Pancreas (tissue), 10 donors: ENCODE measurements at regions not wholly inside any gene's neighbourhood (a gene's known extent, or its start where the extent isn't known, plus 50 kb on each side); places are given as distances from the start of the nearest gene placed in this dataset.

Experiments used
- ATAC-seq, 4 donors: fragments of 200-7000 bp; cut with Tn5 transposase; one replicate each; pipeline versions ENCODE4 v1.8.0 to v1.9.1; 2020; ENCODE audit warnings: mild to moderate bottlenecking in 4 of 4, moderate library complexity in 4 of 4
- DNase-seq, 6 donors: peaks; one replicate each; pipeline ENCODE4 v3.0.0-alpha.2; 2020
- FAIRE-seq: peaks from 2 replicates; lab custom pipeline; 2012; peaks lifted over from hg19 to GRCh38; lab: Jason Lieb, UNC
- H3K27ac ChIP-seq, 4 donors: fragments of 200-600 bp; sonication (generic); 1 replicate in 3 of 4; 2 replicates in 1 of 4; pipeline versions ENCODE4 v1.5.0 to v1.8.0; 2020
- H3K27me3 ChIP-seq, 4 donors: fragments of 200-600 bp; one replicate each; pipeline ENCODE4 v1.8.0; 2021
- H3K36me3 ChIP-seq, 3 donors: fragments of 200-600 bp; sonication (generic) in 1 of 3; one replicate each; pipeline versions ENCODE4 v1.5.0 to v1.8.0; 2020 to 2021
- H3K4me1 ChIP-seq, 3 donors: fragments of 200-600 bp; one replicate each; pipeline ENCODE4 v1.8.0; 2021
- H3K4me3 ChIP-seq, 4 donors: fragments of 200-600 bp; sonication (generic) in 2 of 4; one replicate each; pipeline versions ENCODE4 v1.5.0 to v1.8.0; 2020 to 2021
- H3K9me3 ChIP-seq, 4 donors: fragments of 200-600 bp; one replicate each; pipeline ENCODE4 v1.8.0; 2021
- WGBS, 2 donors: extraction: QIAGEN DNeasy Blood & Tissue Kit; methylation state at CpG; one replicate each; pipeline ENCODE4 v1.1.7; 2013; 5-methylcytosine and 5-hydroxymethylcytosine counted together
- intact Hi-C, 3 donors: fragments of 100-400 bp; cut with DNase I; formaldehyde crosslinking; loops; one replicate each; pipeline versions ENCODE4 v1.11.1 to v1.14.2; 2022
- TF ChIP-seq, protein P1 (sequence below), 4 donors: fragments of 200-600 bp; sonication (generic) in 3 of 4; IDR thresholded peaks; one replicate each; pipeline versions ENCODE4 v1.5.0 to v1.8.0; 2021; ENCODE audit warnings: antibody characterized with exemption in 4 of 4
- donor health status: healthy with polysubstance abuse.
- donor health status: DM: no; HTN: no; CAD: no; lungs with moderate emphysema.
- donor health status: DM: no; HTN: no; CAD: no.
- donor health status: control.
- donor health status: control.
- donor health status: Bipolar disorder and iron deficiency.
- donor health status: DM: yes; HTN: yes; CAD: no.
- donor health status: DM: no; HTN: no; CAD: no.
- donor health status: DM: no; HTN: no; CAD: no.
- donor health status: DM: yes; HTN: yes; CAD: no.

DNA sequence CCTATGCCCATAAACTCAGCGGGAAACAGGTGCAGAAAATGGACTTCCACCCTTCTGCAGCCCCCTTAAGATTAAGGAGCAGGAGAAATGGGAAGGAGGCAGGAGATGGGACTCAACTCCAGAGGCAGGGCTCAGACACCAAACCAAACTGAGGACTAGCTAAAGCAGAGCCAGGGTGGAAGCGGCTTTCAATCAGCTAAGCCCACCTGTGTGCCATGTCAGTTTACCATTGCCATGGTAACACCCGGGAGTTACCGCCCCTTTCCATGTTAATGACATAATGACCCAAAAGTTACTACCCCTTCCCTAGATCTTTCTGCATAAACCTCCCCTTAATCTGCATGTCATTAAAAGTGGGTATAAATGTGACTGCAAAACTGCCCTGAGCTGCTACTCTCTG lies 653.5 kb downstream of the PTPRU start:
- Histone ChIP-seq H3K4me1 (no peaks in the 10 kb centered on the region), H3K4me3 (no peak overlapping the region), H3K27ac (no peak overlapping the region), H3K9me3 (no peaks in the 10 kb centered on the region), H3K27me3 (no peaks in the 10 kb centered on the region), H3K36me3 (no peaks in the 10 kb centered on the region)
- TF ChIP-seq, protein P1, sequence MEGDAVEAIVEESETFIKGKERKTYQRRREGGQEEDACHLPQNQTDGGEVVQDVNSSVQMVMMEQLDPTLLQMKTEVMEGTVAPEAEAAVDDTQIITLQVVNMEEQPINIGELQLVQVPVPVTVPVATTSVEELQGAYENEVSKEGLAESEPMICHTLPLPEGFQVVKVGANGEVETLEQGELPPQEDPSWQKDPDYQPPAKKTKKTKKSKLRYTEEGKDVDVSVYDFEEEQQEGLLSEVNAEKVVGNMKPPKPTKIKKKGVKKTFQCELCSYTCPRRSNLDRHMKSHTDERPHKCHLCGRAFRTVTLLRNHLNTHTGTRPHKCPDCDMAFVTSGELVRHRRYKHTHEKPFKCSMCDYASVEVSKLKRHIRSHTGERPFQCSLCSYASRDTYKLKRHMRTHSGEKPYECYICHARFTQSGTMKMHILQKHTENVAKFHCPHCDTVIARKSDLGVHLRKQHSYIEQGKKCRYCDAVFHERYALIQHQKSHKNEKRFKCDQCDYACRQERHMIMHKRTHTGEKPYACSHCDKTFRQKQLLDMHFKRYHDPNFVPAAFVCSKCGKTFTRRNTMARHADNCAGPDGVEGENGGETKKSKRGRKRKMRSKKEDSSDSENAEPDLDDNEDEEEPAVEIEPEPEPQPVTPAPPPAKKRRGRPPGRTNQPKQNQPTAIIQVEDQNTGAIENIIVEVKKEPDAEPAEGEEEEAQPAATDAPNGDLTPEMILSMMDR (IDR thresholded peaks at IDR 0.05): no peak
- intact Hi-C loops: no loop called here
- no peak for FAIRE-seq
- DNase-seq: no peak
- WGBS, 2 donors: 52 to 66% methylated on average over 4 of the region's 4 CpGs
- ATAC-seq: no peak

DNA sequence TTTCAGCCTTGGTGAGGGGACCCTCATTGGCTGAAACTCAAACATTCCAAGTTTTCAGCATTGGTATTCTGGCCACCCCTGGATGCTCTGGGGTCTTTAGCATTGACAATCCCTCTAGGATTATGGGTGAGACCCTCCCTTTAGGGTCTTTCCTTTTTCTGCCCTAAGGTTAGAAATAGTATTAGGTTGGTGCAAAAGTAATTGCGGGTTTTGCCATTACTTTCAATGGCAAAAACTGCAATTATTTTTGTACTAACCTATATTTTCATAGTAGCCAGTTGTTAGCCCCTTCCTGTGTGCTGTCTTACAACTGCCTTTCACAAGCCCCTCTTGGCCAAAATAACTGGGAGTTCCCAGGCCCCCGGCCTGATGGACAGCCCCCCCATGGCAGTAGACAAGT lies 648.4 kb downstream of the PTPRU start:
- DNase-seq (no peak), ATAC-seq (no peak), FAIRE-seq (no peak)
- Histone ChIP-seq H3K9me3 (no peaks in the 10 kb centered on the region), H3K27me3 (no peaks in the 10 kb centered on the region), H3K27ac (no peak overlapping the region), H3K36me3 (no peaks in the 10 kb centered on the region), H3K4me3 (no peak overlapping the region), H3K4me1 (no peaks in the 10 kb centered on the region)
- intact Hi-C loops: no loop called here
- TF ChIP-seq, protein P1 (IDR thresholded peaks at IDR 0.05): no peak
- 78 to 86% methylated on average over 2 of the region's 2 CpGs for WGBS, 2 donors

DNA sequence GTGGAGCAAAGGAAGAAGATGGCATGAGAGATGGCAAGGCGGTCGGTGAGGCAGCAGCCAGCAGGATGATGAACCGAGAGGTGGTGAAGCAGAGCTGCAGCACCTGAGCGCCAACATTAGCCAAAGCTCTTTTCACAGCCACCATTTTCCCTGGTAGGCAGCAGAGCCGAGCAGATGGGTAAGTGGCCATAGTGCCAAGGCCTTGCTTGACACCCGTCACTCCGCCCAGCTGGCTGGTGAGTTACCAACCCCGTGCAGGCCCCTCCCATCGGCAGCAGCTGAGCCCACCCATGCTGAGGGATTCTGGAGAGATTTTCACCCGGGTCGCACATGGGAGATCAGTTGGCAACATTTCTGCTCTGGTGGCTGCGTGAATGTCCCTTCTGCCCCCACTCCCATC lies 647.7 kb downstream of the PTPRU start:
- DNase-seq (no peak), FAIRE-seq (no peak), ATAC-seq (no peak)
- no peaks in the 10 kb centered on the region for H3K36me3 ChIP-seq
- intact Hi-C loops: no loop called here
- WGBS, 2 donors: 76 to 84% methylated on average over 12 of the region's 12 CpGs
- no peak overlapping the region for H3K4me3 ChIP-seq
- H3K27me3 ChIP-seq: no peaks in the 10 kb centered on the region
- TF ChIP-seq, protein P1 (IDR thresholded peaks at IDR 0.05): no peak
- H3K27ac ChIP-seq: no peak overlapping the region
- no peaks in the 10 kb centered on the region for H3K4me1 ChIP-seq
- no peaks in the 10 kb centered on the region for H3K9me3 ChIP-seq

DNA sequence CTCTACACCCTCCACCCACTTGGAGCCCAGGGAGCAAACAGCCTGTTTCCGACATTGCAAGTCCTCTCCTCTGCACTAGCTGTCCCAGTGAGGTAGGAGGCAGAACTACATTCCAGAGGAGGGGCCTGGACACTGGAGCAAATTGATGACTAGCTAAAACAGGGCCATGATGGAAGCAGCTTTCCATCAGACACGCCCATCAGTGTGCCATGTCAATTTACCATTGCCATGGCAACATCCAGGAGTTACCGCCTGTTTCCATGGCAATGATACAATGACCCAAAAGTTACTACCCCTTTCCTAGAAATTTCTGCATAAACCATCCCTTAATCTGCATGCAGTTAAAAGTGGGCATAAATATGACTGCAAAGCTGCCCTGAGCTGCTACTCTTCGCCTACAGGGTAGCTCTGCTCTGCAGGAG lies 647.1 kb downstream of the PTPRU start:
- Histone ChIP-seq H3K4me3 (no peak overlapping the region), H3K4me1 (no peaks in the 10 kb centered on the region), H3K27me3 (no peaks in the 10 kb centered on the region), H3K9me3 (no peaks in the 10 kb centered on the region), H3K36me3 (no peaks in the 10 kb centered on the region), H3K27ac (no peak overlapping the region)
- no peak for DNase-seq
- no peak for ATAC-seq
- WGBS, 2 donors: 71 to 73% methylated on average over 4 of the region's 4 CpGs
- TF ChIP-seq, protein P1 (IDR thresholded peaks at IDR 0.05): no peak
- intact Hi-C loops: no loop called here
- FAIRE-seq: no peak

DNA sequence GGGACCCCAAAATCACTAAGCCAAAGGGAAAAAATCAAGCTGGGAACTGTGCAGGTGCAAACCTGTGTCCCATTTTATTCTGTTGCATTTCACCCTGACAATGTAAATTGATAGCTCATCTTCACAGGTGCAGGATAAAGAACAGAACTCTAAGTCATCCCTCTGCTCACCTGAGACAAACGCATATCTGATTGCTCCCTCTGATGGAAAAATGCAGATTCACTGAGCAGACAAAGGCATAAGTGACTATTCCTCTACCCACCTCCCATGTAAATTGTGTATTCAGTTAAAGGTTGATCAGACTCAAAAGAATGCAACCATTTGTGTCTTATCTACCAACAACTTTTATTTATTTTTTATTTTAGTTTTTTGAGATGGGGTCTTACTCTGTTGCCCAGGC lies 644.2 kb downstream of the PTPRU start:
- no peak for DNase-seq
- Histone ChIP-seq H3K27ac (no peak overlapping the region), H3K9me3 (no peaks in the 10 kb centered on the region), H3K4me1 (no peaks in the 10 kb centered on the region), H3K36me3 (no peaks in the 10 kb centered on the region), H3K27me3 (no peaks in the 10 kb centered on the region), H3K4me3 (no peak overlapping the region)
- WGBS, 2 donors: 48% methylated on average over 1 of the region's 1 CpG
- FAIRE-seq: no peak
- TF ChIP-seq, protein P1 (IDR thresholded peaks at IDR 0.05): no peak
- ATAC-seq: no peak
- intact Hi-C loops: no loop called here
